WI38 (cell line): ENCODE measurements at regions not wholly inside any gene's neighbourhood (a gene's known extent, or its start where the extent isn't known, plus 50 kb on each side); places are given as distances from the start of the nearest gene placed in this dataset.
"Not testable (repeated sequence)": the region's sequence is repeated elsewhere in the genome, so short reads cannot be mapped to it uniquely, and the experiment has no call there.

Experiments used
- H3K4me3 ChIP-seq: 2 replicates; pipeline ENCODE4 v1.5.1; 2011; ENCODE audit warnings: low read depth, mild to moderate bottlenecking, control low read depth, low read length
- CTCF ChIP-seq: IDR thresholded peaks from 2 replicates; pipeline ENCODE4 v1.5.1; 2012; ENCODE audit warnings: low read depth, mild to moderate bottlenecking, control low read depth, low read length

GRCh38 chr2:14902953-14903352 lies 270.4 kb downstream of the LRATD1 start:
- H3K4me3 ChIP-seq, result no peak overlapping the region
- no peak for TF ChIP-seq CTCF

- H3K4me3 ChIP-seq, result no peak overlapping the region
Observed at GRCh38 chr2:14903709-14904374, 271.3 kb downstream of the LRATD1 start.

GRCh38 chr2:14904378-14904777 lies 271.9 kb downstream of the LRATD1 start:
- not testable (repeated sequence) for H3K4me3 ChIP-seq

More at GRCh38 chr2:14903709-14904374, 271.3 kb downstream of the LRATD1 start:
- TF ChIP-seq CTCF, result 0 out of 2 replicates have a peak, but pooled peaks have one; percentile 1

GRCh38 chr2:14905571-14905970 lies 273.1 kb downstream of the LRATD1 start:
- no peak for TF ChIP-seq CTCF

DNA sequence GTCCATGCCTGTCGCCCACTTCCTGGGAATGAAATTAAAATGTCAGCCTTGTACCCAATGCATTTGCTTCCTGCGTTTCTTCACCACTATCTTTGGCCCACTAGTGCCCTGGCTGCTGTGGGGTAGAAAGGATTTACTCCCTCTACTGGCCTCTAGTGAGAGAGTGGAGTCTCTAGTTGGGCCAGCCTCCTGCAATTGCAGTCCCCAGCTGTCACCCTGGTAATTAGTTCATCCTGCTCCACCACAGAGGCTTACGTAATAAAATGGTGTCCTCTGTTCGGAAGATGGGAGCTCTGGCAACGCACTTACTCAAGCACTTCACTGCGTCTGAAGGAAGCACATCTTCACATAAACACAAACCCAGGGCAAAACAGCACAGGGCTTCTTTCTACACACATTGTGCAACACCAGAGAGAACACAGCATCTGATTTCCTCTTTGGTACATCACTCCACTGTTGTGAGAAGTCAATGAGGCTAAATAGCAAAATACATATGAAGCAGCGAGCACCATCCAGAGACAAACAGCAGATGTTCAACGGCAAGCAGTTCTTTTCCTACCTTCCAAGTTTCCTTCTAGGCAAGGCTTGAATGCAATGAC lies 274.6 kb downstream of the LRATD1 start:
- TF ChIP-seq CTCF, result no peak
- H3K4me3 ChIP-seq, result no peak overlapping the region

More at GRCh38 chr2:14905571-14905970, 273.1 kb downstream of the LRATD1 start:
- H3K4me3 ChIP-seq, result no peak overlapping the region

- no peak overlapping the region for H3K4me3 ChIP-seq
- TF ChIP-seq CTCF, result no peak
Observed at GRCh38 chr2:14909795-14910194, 277.3 kb downstream of the LRATD1 start.

- H3K4me3 ChIP-seq, result no peak overlapping the region
- TF ChIP-seq CTCF, result no peak
Observed at GRCh38 chr2:14910654-14911053, 278.1 kb downstream of the LRATD1 start.
